Stimulated activated naive CD4-positive, alpha-beta T cell (primary cell): ENCODE measurements at regions not wholly inside any gene's neighbourhood (a gene's known extent, or its start where the extent isn't known, plus 50 kb on each side); places are given as distances from the start of the nearest gene placed in this dataset.

ENCODE experiments used
- DNase-seq, 6 experiments: peaks; one replicate each; lab custom pipeline; 2025; lab: John Stamatoyannopoulos, UW

- no peak for DNase-seq
Observed at GRCh38 chr6:113344969-113345368, 512.2 kb upstream of the MARCKS start.

DNA sequence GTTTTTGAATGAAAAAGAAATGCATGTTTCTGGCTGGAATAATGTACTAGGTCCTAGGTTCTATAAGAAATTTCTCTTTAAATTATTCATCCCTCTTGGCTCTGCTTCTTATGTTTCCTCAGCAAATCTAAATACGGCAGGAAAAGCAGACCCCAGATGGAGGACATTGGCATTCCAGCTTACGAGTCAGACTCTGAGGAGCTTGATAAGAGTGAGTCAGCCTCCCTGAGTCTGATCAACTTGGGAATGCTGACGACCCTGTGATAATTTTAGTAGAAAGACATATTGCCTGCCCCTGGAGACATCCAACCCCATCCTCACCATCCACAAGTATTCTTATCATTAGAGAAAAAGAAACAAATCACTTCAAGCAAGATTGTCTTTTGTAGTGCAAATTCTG, 509.7 kb upstream of the MARCKS start:
- no peak for DNase-seq

DNA sequence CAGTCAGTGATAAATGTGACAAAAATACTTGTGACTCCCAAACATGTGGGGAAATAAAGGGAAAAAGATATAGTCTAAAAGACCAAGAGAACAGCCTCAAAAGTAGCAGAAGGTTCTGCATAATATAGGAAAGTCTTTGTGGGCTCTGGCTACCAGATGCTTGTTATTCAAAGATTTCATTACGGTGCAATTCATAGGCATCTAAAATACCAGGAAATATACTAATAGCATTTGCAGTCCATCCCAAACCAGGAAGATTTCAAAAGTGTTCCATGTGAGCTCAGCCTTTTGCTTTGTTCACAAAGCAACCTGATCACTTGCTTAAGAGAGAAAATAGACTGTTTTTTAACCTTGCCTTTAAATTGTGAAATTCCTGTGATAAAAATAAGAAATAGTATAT, 506.7 kb upstream of the MARCKS start:
- no peak for DNase-seq

GRCh38 chr6:113351173-113351834, 505.8 kb upstream of the MARCKS start:
- no peak for DNase-seq

DNA sequence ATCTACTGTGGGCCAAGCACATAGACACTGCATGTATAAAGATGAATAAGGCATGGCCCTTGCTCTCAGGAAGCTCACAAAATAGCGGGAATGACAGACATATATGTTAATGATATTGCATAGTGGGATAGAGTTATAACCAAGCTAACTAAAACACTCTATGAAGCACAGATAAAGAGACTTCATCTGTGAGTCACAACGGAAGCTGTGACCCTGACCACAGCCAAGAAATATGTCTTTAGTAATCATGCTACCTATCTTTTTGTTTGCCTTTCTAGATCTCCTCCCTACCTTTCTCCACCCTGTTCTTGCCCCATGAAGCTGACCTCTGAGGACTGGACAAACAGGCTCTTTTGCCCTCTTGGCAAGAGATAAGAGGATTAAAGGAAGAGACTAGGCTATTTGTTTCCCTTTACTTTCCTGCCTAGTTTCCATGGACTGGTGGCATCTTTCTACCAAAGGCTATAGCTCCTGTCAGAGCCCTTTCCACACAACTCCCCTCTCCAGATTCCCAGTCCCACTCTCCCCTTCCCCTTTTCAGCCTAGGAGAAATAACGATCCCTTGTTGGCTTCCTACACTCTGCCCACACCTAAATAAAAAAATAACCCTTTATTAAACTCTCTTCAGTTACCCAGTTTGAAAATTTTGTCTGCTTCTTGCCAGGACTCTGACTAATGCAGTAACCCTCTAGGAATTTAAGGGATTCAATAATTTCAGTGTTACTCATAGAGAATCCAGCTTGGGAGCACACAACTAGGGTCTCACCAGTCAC, 504.9 kb upstream of the MARCKS start:
- no peak for DNase-seq

GRCh38 chr6:113352831-113353230, 504.3 kb upstream of the MARCKS start:
- DNase-seq, result no peak

GRCh38 chr6:113353392-113353791, 503.8 kb upstream of the MARCKS start:
- DNase-seq, result no peak

- no peak for DNase-seq
Observed at GRCh38 chr6:113354204-113354895, 502.8 kb upstream of the MARCKS start.

DNA sequence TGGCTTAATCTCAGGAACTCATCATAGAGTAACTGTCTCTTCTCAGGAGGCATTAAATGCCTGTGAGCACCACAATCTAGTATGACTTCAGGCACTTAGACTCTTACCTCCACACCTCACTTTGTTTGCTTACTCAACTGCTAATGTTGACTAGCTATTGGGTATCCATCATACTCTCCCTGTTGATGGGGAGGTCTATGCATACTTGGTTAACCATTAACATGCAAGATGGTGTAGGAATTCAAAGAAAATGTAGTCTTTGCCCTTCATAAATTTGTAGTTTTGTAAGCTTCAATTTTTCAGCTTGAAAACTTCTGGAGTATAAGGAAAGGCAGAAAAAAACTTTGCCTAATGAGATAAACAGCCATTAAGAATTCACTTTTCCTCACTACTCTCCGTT, 501.0 kb upstream of the MARCKS start:
- DNase-seq, result no peak

- DNase-seq, result no peak
Observed at GRCh38 chr6:113357041-113357440, 500.1 kb upstream of the MARCKS start.

DNA sequence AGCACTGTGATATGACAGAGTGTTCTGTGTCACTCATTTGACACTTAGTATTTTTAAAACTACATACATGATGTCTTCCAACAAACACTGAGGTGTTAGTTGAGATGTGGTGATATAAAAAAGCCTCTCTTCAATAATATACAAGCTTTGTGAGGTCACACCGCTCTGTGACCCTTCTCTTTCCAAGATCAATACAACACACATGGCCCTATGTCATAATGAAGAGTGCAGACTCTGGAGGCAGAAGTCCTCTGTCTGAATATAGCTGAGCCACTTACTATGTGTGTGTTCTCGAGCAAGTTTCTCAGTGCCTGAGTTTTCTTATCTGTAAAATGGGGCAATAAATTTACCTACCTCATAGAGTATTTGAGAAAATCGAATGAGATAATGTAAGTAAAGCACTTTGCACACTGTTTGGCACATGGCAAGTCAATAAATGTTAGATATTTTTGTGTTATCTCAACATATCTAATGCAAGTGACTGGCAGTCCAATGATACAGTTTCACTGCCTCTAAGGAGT, 499.0 kb upstream of the MARCKS start:
- DNase-seq, result no peak

- DNase-seq, result no peak
Observed at GRCh38 chr6:113359155-113360140, 497.7 kb upstream of the MARCKS start.

GRCh38 chr6:113361014-113361645, 496.0 kb upstream of the MARCKS start:
- no peak for DNase-seq

DNA sequence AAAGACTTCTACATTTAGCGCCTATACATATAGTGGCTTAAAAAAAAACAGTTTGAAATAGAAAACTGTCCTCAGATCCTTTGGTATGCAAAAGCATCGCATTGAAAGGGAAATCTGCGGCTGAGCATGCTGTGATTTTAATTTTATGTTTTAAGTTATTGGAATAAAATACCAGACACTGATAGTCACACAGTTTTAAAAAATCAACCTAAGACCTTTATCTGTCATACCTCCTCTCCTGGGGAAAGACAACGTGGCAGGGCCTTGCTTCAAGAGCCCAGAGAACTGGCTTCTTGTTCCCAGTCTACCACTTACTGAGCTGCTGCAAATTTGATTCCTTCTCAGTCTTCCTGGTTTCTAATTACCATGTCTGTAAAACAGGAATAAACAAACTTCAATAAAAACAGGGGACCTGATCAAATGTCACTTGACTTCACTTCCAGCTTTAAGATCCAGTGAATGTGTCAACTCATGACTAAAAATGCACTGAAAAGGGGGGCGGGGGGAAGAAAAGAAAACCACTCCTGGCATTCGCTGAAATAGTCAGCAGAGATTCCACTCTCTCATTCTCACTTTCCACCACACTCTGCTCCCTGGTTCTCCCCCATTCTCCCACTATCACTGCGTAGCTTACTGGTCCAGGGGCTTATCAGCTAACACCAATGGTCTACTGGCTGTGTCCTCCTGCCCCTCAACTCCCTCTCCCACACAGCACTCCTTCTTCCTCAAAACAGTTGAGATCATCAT, 494.7 kb upstream of the MARCKS start:
- DNase-seq, result no peak

GRCh38 chr6:113363048-113363798, 493.9 kb upstream of the MARCKS start:
- no peak for DNase-seq

GRCh38 chr6:113363866-113364265, 493.3 kb upstream of the MARCKS start:
- DNase-seq, result no peak

- DNase-seq, result no peak
Observed at GRCh38 chr6:113364766-113365165, 492.4 kb upstream of the MARCKS start.

DNA sequence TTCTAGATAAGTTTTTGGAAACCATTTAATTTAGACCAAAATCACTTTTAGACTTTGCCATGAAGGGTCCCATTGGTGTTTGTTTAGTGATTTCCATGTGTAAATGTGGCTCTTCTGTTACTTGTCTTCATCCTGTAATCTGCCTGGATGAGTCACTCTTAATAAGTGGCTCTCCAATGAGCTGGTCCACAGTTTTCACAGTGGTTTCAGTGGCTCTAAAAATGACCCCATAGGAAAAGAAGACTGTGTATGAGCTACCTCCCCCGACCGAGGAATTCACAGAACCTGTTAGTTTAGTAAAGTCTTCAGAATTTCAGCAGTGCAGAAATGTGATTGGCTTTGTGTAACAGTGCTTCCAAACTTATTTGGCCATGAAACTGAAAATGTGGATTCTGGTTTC, 492.0 kb upstream of the MARCKS start:
- DNase-seq, result no peak

- no peak for DNase-seq
Observed at GRCh38 chr6:113366505-113366904, 490.6 kb upstream of the MARCKS start.
